H4 (cell line): ENCODE measurements at regions not wholly inside any gene's neighbourhood (a gene's known extent, or its start where the extent isn't known, plus 50 kb on each side); places are given as distances from the start of the nearest gene placed in this dataset.
"Not testable (repeated sequence)": the region's sequence is repeated elsewhere in the genome, so short reads cannot be mapped to it uniquely, and the experiment has no call there.

Experiments used
- DNase-seq: peaks from one replicate; pipeline ENCODE4 v3.0.0-alpha.2; 2015; ENCODE audit warnings: low spot score

DNA sequence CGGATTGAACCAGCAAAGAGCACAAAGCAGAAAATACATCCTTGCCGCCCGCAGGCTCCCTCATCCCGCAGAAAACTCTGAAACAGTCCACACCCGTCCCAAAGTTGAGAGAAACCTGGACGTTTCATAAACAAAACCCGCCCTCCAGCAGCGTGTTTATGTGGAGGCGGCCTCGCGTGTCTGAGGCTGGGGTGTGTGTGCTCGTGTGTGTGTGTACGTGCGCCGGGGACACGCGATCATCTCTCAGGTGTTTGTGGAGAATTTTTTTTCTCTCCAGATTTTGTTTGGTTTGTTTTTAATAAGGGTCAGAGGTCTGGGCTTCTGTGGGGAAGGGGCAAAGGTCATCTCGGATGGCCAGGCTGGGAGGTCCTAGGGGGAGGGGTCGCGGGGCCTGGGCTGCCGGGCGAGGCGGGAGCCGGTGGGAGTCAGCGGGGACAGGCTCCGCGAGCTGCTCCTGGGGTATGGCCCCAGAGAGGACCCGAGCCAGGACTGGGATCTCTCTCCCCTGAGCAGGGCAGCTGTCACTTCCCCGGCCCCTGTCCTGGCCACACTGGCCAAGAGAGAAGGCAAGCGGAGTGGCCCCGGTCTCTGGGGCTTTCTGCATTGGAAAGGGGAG, 206.4 kb downstream of the C9orf50 start:
- peak; percentile 37 for DNase-seq

DNA sequence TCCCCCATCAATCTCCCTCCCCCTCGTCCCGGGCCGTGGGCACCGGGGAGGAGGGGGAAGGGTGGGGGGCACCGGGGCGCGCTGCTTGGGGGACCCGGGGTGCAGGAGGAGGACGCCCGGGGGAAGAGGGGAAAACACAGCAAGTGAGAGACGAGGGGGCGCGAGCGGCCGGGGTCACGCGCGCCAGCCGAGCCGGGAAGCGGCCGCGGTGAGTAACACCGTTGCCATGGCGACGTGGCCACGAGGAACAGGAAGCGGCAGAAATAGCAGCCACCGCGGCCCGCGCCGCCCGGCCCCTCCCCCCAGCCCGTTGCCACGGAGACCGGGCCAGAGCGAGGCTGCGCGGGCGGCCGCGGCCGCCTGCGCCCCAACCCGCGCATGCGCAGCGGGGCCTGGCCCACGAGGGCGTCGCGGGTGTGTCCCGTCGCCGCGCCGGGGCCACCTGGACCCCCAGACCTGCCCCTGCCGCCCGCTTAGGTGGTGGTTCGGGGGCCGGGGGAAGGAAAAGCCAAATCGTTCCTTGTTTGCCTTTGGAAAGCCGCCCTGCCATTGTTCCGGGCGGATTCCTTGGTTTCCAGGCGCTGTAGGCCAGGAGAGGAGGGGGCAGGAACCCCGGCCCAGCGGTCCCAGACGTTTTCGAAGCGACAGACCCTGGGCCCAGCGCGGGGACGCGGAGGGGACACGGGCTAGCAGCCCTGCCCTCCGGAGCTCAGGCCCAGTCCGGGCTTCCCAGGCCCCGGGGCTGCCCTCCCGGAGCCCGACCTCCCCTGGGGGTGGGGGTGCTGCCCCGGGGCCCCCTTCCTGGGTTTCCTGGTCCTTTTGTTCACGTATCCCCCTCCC, 207.1 kb downstream of the C9orf50 start:
- peak; percentile 96 for DNase-seq

DNA sequence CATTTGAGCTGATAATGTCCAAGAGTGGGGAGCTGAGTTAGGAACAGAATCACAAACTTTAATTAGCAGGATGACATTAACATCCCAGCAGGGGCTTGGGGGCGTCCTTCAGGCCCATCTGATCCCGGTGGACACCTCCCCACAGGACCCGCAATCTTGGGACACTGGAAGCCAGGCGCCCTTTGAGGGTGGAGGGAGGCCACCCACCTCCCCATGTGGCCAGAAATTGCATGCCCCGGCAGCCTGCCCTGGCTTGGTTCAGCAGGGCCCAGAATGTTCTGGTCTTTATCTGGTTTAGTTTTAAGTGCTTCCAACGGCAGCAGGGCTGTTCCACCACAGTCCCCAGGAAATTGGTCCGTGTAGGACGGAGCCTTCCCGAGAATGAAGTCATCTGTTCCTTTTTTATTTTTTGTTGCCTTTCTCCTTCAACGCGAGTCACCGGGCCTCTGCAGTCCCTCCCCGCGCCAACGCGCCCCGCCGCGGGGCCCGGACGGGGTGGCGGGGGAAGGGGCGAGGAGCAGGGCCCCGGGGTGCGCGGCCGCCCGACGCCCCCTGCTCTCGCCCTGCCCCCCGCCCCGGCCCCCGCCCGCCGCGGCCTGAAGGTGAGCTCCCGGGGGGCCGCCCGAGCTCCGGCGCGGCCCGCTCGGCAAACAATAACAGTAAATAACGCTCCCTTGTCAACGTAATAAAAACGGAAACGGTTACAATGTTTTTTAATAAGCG, 207.9 kb downstream of the C9orf50 start:
- DNase-seq: peak; percentile 56

DNA sequence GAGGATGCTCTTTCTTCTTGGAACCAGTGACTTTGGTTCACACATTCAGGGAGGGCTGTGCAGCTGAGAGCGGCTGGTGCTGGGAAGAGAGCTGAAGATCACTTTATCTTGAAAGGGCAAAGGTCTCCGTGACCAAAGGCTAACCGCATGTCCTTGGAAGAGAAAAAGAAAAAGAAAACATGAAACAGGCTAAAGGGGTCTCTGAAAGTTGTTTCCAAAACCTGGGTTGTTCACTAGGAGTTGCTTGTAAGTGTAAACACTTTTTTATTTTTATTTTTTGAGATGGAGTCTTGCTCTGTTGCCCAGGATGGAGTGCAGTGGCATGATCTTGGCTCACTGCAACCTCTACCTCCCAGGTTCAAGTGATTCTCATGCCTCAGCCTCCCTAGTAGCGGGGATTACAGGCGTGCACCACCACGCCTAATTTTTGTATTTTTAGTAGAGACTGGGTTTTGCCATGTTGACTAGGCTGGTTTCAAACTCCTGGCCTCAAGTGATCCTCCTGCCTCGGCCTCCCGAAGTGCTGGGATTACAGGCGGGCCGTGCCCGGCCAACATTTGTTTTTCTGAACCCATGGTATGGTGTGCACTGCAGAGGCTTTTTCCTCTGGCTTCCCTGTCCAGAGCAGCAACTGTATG, 208.6 kb downstream of the C9orf50 start:
- not testable (repeated sequence) for DNase-seq

DNA sequence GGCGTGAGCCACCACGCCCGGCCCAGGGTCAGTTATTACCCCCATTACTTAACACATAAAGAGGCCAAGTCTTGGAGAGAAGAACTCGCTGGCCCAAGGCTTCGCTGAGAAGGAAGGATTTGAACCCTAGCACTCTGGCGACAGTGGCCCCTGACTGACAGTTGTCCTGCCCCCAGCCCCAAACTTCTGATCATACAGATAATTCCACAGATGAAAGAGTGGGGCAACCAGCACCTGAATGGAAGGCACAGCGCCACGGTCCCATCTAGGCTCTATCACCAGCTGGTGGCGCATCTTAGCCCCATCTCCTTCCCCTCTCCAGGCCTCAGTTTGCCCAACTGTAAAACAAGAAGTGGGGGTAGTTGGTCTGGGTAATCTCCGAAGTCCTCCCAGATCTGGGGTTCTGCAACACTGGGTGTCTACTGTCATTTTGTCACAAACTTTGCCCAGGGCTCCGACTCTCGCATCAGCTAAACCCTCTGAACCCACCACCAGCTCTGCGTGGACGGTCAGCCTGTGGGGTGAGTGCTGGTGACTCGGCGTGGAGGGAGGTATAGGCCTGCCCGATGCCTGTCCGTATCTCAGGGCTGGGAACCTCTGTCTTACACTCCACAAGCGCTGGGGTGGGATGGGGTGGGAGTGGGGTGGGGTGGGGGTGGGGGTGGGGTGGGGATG, 209.3 kb downstream of the C9orf50 start:
- DNase-seq: no peak

DNA sequence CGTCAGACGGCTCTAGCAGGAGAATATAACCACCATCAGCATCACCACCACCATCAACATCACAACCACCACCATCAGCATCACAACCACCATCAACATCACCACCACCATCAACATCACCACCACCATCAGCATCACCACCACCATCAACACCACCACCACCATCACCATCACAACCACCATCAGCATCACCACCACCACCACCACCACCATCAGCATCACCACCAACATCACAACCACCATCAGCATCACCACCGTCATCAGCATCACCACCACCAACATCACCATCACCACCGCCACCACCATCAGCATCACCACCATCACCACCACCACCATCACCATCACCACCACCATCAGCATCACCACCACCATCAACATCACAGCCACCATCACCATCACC, 210.7 kb downstream of the C9orf50 start:
- DNase-seq: no peak

DNA sequence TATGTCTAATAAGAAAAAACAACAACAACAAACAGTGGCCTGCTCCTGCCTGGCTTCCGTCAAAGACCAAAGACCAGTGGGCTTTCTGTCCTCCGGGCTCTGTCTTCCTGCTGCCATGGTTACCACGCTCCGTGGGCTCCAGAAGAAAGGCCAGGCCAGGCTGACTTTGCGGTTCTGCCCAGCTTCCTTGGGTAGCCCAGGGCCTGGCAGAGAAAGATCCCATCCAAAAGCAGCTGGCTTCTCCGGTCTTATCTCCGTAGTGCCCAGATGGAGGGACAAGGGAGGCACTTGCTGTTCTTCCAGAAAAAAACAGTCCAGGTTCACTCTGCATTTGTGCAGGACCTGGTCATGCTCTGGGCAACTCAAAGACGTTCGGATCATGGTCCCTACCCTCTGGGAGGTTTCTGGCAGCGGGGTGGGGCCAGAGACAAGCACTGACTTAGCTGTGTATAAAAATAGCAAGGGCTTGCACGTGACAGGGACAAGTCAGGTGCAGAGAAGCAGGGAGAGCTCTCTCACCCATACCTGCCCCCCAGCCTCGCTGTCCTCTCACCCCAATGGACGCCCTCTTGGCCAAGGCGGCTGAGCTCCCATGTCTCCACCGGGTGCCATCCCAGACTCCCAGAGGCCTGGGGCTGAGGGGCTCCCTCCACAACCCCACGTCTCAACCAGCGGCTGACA, 212.2 kb downstream of the C9orf50 start:
- no peak for DNase-seq

DNA sequence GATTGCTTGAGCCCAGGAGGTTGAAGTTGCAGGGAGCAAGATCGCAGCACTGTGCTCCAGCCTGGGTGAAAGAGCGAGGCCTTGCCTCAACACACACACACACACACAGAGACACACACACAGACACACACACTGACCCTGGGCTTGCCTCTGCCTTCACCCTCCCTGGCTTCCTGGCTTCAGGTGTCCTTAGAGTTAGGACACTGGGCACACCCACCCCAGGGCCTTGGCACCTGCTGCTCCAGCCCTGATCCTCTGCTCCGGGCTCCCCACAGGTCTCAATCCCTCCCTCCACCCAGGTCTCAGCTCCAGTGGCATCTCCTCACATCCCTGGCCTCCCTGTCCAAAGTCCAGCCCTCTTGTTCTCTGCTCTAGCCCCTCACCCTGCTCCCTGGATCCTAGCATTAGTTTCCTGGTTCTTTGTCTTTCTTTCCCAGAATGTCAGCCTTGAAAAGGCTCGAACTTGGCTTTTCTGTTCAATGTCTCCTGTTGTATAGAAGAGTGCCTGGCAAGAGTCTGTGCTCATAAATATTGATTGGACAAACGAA, 212.9 kb downstream of the C9orf50 start:
- DNase-seq: no peak

DNA sequence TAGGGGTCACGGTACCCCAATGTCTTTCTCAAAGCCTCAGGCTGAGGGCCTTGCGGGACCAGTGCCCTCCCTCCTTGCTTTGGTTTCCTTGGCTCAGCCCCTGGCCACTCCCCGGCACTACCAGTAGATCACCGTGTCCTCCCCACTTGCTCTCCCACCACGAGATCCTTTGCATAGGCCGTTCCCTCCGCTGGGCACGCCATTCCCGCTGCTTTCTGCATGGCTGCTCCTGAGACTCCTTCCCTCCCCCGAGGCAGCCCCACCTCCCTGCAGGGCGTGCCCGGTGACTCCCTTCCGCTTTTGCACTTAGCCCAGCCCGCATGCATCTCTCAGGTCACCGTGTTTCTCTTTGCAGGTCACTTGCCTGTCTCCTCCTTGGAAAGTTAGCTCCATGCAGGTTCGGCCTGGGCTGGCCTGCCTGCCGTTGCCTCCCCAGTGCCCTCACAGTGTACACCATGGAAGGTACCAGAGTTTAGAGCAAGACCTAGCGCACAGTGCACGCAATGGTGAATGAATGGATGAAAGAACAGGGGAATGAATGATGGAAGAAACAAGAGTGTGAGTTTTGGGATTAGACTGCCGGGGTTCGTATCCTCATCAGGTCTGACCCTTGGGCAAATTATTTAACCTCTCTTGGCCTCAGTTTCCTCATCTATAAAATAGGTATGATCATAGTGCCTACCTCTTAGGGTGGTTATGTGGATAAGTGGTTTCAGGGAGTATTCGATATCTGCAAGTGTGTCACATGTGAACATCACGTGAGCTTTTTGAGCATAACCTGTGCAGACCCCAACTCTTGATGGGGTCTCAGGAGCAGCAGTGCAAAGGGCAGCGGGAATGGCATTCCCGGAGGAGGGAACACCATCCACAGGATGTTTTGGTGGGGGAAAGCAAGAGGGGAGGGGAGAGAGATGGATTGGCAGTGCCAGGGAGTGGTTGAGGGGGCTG, 214.3 kb downstream of the C9orf50 start:
- peak; percentile 24 for DNase-seq

DNA sequence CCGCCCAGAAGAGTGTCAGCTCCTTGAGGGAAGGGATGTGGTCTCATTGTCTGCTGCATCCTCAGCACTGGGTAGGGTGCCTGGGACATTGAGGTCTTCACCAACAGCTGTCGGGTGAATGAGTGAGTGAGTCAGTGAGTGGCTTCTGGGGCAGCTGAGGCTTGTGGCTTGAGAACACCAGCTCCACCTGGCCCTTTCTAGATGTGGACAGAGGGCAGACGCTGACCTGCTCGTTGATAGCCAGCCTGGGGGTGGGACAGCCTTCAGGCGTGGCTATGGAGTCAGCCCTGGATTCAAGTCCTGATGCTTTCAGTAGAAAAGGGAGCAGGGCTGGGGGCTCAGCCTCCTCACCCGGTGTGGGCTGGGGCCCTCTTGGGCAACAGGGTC, 215.1 kb downstream of the C9orf50 start:
- DNase-seq: no peak

DNA sequence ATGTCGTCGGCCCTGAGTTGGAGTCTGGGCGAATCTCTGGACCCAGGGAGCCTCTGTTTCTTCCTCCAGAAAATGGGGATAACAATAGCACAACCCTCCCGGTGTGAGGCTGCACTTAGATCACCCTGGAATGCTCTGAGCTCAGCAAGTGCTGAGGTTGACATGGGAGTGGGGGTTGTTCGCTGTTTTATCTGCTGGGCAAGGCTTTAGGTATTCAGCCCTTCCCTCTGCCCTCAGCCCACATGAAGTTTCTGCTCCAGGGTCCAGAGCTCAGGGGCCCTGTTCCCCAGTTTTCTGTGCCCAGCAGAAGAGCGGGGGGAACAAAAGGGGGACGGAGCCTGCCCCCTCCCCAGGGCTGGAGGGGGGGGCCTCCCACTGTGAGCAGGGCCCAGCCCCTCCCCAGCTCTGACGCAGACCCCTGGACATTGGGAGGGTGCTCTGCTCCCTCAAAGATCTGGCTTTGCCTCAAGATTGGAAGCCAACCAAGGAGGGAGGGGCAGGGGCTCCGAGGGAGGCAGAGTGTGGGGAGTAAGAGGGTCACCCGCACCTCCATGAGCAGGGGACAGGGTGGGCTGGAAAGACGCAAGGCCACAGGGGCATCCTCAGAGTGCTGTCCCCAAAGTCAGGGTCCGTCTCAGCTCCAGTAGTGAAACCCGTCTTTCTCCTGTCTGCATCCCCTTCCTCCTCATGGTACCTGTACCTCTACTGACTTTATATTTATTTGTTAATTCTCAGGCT, 215.6 kb downstream of the C9orf50 start:
- DNase-seq: no peak

DNA sequence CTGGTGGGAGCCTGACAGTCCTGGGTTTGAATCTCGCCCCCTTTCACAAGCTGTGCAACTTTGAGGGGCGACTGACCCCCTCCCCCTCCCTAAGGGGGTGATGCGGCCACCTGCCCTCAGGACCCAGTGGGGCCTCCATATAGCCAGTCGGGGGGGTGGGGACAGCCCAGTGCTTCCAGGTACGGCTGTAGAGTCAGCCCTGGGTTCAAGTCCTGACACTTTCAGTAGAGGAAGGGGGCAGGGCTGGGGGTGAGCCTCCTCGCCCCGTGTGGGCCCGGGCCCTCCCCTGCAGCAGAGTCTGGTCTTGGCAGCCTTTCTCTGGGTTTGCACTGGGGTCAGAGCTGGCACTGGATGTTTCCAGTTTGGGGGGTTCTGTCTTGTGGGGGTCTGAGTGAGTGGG, 216.3 kb downstream of the C9orf50 start:
- no peak for DNase-seq

DNA sequence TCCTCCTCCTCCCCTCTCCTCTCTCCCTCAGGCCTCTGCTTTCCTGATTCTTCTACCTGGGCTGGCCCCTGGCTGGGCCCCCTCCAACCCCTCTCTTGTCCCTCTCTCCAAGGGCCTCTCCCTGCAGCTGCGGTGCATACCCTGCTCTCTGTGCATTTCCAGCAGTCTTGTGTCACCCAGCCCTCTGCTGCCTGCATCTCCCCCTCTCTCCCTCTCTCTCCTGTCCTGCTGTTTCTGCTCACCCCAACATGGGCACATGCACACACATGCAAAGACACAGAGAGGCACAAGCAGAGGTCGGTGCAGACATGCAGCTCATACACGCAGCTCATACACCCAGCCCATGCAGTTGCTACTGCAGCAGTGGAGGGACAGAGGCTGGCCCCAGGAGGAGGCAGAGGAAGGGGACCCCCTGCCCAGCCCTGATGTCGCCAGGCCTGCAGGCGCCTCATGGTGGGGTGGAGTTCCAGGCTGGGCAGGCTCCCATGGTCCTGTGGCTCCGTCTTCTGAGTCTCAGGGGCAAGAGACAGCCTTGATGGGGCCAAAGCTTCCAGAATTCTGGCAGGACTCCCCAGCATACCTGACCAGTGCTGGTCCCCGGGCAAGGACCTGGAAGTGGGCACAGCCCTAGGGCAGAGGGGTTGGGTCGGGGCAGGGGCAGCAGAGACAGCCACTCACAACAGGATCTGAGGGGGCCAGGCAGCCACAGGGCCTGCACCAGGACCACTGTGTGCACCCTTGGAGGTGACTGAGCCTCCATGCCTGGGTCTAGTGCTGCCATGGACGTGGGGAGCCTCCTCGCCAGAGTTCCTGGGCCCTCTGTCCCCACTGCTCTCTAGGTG, 216.9 kb downstream of the C9orf50 start:
- DNase-seq: no peak

DNA sequence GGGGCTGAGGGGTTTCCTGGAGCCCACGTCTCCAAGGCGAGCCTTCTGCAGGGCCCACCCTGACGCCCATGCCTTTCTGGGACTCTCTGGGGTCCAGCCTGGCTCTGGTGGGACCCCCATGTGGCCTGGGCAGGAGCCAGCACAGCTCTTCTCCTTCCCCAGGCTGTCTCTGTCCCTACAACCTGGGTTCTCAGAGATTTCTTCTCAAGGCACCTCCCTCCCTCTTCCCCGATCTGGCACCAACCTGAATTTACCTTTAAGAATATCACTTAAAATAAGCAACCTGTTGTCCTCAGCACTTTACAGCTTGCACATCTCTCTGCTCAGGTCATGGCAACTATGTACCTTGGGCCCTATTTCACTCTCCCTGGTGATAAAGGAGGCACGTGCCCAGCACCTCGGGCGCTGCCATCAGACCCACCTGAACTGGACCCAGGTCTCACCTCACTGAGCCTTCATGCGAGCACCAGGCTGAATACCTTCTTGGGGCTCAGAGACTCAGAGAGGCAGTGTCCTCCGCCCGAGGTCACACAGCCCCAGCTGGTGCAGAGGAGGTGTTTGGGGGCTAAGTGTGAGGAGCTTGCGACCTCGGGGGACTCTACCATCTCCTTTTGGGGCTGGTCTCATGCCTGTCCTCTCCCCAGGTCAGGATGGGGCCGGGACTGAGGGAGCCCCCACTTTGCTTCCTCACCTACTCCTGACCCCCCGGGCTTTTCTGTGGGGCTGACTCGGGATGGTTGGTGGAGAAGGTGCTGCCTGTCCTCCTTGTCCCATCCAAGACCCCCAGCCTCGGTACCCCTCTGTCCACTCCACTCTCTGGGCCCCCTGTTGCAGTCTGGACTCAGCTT, 217.7 kb downstream of the C9orf50 start:
- no peak for DNase-seq

DNA sequence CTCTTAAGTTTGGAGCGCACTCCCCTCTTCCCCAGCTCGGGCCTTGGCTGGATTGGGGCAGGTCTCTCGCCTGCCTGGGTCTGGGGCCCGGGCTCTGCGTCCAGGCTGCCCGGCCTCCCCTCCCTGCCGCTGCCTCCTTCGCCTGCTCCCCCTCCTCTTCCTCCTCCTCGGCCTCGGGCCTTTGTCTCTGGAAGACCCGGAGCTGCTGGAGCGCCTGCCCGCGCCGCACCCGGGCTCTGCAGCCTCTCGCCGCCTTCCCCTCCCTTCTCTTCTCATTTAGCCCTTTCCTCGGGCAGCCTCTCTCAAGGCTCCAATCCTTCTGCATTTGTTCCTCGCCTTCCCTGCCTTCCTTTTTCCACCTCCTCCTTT, 218.5 kb downstream of the C9orf50 start:
- DNase-seq: no peak

DNA sequence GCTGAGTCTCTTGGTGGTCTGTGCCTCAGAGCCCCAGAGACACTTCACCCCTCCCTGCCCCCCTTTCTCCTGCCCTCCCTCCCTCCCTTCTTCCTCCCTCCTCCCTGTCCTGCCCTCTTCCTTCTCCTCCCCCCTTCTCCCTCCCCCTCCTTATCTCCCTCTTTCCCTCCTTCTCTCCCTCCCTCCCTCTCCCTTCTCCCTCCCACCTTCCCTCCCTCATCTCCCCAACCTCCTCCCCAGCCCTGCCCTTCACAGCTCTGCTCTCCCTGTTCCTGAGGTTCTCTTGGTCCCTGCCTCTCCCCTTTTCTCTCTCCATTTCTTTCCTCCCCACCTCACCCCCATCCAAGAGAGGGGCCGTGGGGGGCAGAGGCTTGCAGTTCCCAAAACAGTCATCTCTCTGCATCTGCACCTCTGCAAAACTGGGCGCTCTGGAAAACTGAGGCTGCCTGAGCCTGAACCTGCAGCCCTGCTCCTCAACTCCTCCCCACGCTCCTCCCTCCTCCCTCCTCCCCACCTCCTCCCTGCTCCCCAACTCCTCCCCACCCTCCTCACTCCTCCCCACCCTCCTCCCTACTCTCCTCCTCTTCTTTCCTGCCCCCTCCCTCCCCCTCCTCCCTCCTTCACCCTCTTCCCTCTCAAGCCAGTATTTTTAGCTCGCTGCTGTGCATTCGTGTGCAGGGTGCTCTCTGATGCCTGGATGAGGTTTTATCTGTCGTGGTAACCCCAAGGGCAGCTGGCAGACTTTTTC, 219.1 kb downstream of the C9orf50 start:
- peak; percentile 21 for DNase-seq
